ENCODE measurements at regions not wholly inside any gene's neighbourhood (a gene's known extent, or its start where the extent isn't known, plus 50 kb on each side); places are given as distances from the start of the nearest gene placed in this dataset.

- Histone ChIP-seq H3K4me3 (replicated peaks in 1 of 3) (no peak overlapping the region), H3K27me3 (no peaks in the 10 kb centered on the region), H3K36me3 (no peaks in the 10 kb centered on the region), H3K4me1 (peaks cover 0 to 12% of the 10 kb centered on the region in 2 donors), H3K27ac (no peak overlapping the region), H3K9me3 (no peaks in the 10 kb centered on the region)
- WGBS, 2 donors: 69 to 75% methylated on average over 7 to 8 of the region's 8 CpGs
- intact Hi-C loops (cut with DNase I): no loop called here
- TF ChIP-seq, protein P1, sequence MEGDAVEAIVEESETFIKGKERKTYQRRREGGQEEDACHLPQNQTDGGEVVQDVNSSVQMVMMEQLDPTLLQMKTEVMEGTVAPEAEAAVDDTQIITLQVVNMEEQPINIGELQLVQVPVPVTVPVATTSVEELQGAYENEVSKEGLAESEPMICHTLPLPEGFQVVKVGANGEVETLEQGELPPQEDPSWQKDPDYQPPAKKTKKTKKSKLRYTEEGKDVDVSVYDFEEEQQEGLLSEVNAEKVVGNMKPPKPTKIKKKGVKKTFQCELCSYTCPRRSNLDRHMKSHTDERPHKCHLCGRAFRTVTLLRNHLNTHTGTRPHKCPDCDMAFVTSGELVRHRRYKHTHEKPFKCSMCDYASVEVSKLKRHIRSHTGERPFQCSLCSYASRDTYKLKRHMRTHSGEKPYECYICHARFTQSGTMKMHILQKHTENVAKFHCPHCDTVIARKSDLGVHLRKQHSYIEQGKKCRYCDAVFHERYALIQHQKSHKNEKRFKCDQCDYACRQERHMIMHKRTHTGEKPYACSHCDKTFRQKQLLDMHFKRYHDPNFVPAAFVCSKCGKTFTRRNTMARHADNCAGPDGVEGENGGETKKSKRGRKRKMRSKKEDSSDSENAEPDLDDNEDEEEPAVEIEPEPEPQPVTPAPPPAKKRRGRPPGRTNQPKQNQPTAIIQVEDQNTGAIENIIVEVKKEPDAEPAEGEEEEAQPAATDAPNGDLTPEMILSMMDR (IDR thresholded peaks at IDR 0.05): no peak
- TF ChIP-seq POLR2A (IDR thresholded peaks at IDR 0.05): no peak
- DNase-seq: peak in 1 of 2 donors; percentile 15
Observed at GRCh38 chr2:234425639-234426603, 71.0 kb downstream of the ARL4C start.

- no peak overlapping the region for H3K27ac ChIP-seq
- no peak overlapping the region for H3K4me3 ChIP-seq (replicated peaks in 1 of 3)
- H3K27me3 ChIP-seq: no peaks in the 10 kb centered on the region
- no peak for TF ChIP-seq POLR2A (IDR thresholded peaks at IDR 0.05)
- TF ChIP-seq, protein P1 (IDR thresholded peaks at IDR 0.05): no peak
- peaks cover 0 to 12% of the 10 kb centered on the region in 2 donors for H3K4me1 ChIP-seq
- DNase-seq: no peak
- intact Hi-C loops (cut with DNase I): no loop called here
- 64 to 76% methylated on average over 4 of the region's 4 CpGs for WGBS, 2 donors
- H3K36me3 ChIP-seq: no peaks in the 10 kb centered on the region
- H3K9me3 ChIP-seq: no peaks in the 10 kb centered on the region
Observed at GRCh38 chr2:234423884-234424283, 73.0 kb downstream of the ARL4C start.

- 93 to 96% methylated on average over 8 of the region's 8 CpGs for WGBS, 2 donors
- peaks cover 0 to 11% of the 10 kb centered on the region in 2 donors for H3K4me1 ChIP-seq
- no peaks in the 10 kb centered on the region for H3K9me3 ChIP-seq
- TF ChIP-seq POLR2A (IDR thresholded peaks at IDR 0.05): no peak
- TF ChIP-seq, protein P1 (IDR thresholded peaks at IDR 0.05): no peak
- H3K27me3 ChIP-seq: no peaks in the 10 kb centered on the region
- DNase-seq: no peak
- no peak overlapping the region for H3K4me3 ChIP-seq (replicated peaks in 1 of 3)
- intact Hi-C loops (cut with DNase I): no loop called here
- H3K36me3 ChIP-seq: no peaks in the 10 kb centered on the region
- no peak overlapping the region for H3K27ac ChIP-seq
Observed at GRCh38 chr2:234422981-234423431, 73.9 kb downstream of the ARL4C start.

DNA sequence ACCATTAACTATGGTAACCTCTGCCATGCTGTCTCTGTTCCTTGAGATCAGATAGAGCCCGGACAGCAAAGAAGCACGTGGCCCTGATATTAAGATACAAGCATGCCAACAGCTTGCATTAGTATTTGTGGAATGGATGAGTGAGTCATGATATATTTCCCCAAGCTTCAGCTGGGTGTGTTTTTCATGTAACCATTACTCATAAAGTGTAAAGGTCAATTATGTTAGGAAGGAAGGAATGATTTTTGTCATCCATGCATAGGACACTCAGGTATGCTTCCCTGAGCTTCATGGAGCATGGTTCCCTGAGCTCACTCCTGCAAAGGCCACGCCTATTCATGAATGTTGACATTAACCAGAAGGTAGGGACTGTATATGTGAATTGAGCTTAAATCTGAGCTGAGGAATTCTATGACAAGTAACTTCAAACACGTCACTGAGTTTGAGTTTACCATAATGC lies 74.6 kb downstream of the ARL4C start:
- TF ChIP-seq, protein P1 (IDR thresholded peaks at IDR 0.05): no peak
- no peak for TF ChIP-seq POLR2A (IDR thresholded peaks at IDR 0.05)
- H3K4me3 ChIP-seq (replicated peaks in 1 of 3): no peak overlapping the region
- intact Hi-C loops (cut with DNase I): no loop called here
- H3K27ac ChIP-seq: no peak overlapping the region
- H3K36me3 ChIP-seq: no peaks in the 10 kb centered on the region
- peaks cover 0 to 4% of the 10 kb centered on the region in 2 donors for H3K4me1 ChIP-seq
- DNase-seq: no peak
- no peaks in the 10 kb centered on the region for H3K27me3 ChIP-seq
- WGBS, 2 donors: 59 to 76% methylated on average over 4 of the region's 4 CpGs
- no peaks in the 10 kb centered on the region for H3K9me3 ChIP-seq

DNA sequence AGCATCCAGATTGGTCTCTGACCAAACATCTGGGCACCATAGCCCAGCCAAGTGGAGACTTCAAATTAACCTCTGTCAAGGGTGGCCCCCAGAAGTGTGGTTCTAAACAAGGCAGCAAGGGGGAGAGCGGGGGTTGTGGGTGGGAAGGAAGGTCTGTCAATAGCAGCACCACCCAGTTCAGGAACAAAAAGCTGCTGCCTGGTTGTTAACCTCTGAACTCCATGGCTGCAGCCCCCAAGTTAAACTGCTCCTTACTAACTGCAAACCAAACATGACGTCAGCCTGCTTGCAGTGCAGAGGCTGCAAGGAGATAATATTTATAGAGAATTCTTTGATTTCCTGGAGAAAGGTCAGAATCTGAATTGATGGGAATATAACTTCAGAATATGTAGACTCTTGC lies 76.5 kb downstream of the ARL4C start:
- no peak overlapping the region for H3K4me3 ChIP-seq (replicated peaks in 1 of 3)
- no peaks in the 10 kb centered on the region for H3K27me3 ChIP-seq
- H3K9me3 ChIP-seq: no peaks in the 10 kb centered on the region
- H3K36me3 ChIP-seq: no peaks in the 10 kb centered on the region
- no peak for DNase-seq
- intact Hi-C loops (cut with DNase I): no loop called here
- TF ChIP-seq, protein P1 (IDR thresholded peaks at IDR 0.05): no peak
- TF ChIP-seq POLR2A (IDR thresholded peaks at IDR 0.05): no peak
- H3K4me1 ChIP-seq: no peaks in the 10 kb centered on the region
- WGBS, 2 donors: 66 to 73% methylated on average over 2 of the region's 2 CpGs
- H3K27ac ChIP-seq: no peak overlapping the region

All from thyroid gland (tissue), 4 donors.